Liver (tissue), 8 donors: ENCODE measurements at regions not wholly inside any gene's neighbourhood (a gene's known extent, or its start where the extent isn't known, plus 50 kb on each side); places are given as distances from the start of the nearest gene placed in this dataset.
A peak's percentile ranks its signal among the peaks of the same experiment; 100 is the strongest.
"Not testable (repeated sequence)": the region's sequence is repeated elsewhere in the genome, so short reads cannot be mapped to it uniquely, and the experiment has no call there.

Experiments
- DNase-seq: peaks from one replicate; pipeline ENCODE4 v3.0.0-alpha.2; 2017; ENCODE audit warnings: low spot score
- H3K27ac ChIP-seq, 2 donors: one replicate each; pipeline ENCODE4 v1.7.0; 2013; ENCODE audit warnings: inconsistent platforms in 2 of 2, low read length in 2 of 2, control low read depth in 1 of 2, low read depth in 1 of 2, mild to moderate bottlenecking in 1 of 2
- H3K27me3 ChIP-seq, 4 donors: one replicate each; pipeline versions ENCODE4 v1.6.1 to v1.7.0; 2013; ENCODE audit warnings: low read length in 3 of 4, inconsistent platforms in 1 of 4, mild to moderate bottlenecking in 1 of 4, moderate library complexity in 1 of 4; ENCODE audit not compliant: control insufficient read depth in 4 of 4, insufficient read depth in 4 of 4
- H3K36me3 ChIP-seq, 4 donors: one replicate each; pipeline versions ENCODE4 v1.6.1 to v1.7.0; 2013; ENCODE audit warnings: low read length in 3 of 4, mild to moderate bottlenecking in 3 of 4, low read depth in 1 of 4, moderate library complexity in 1 of 4; ENCODE audit not compliant: control insufficient read depth in 4 of 4, insufficient read depth in 3 of 4
- H3K4me1 ChIP-seq, 4 donors: one replicate each; pipeline versions ENCODE4 v1.6.1 to v1.7.0; 2013; ENCODE audit warnings: low read length in 3 of 4, mild to moderate bottlenecking in 3 of 4, moderate library complexity in 1 of 4; ENCODE audit not compliant: control insufficient read depth in 4 of 4, insufficient read depth in 4 of 4
- H3K4me3 ChIP-seq, 3 donors: one replicate each; pipeline versions ENCODE4 v1.6.1 to v1.7.0; 2013; ENCODE audit warnings: low read length in 3 of 3, control low read depth in 1 of 3, low read depth in 1 of 3, mild to moderate bottlenecking in 1 of 3
- H3K9ac ChIP-seq, 2 donors: one replicate each; pipeline ENCODE4 v1.7.0; 2013; ENCODE audit warnings: low read length in 2 of 2, mild to moderate bottlenecking in 2 of 2, moderate library complexity in 2 of 2, control low read depth in 1 of 2, low read depth in 1 of 2
- H3K9me3 ChIP-seq, 4 donors: one replicate each; pipeline versions ENCODE4 v1.6.1 to v1.7.0; 2013; ENCODE audit warnings: low read length in 3 of 4; ENCODE audit not compliant: control insufficient read depth in 4 of 4
- ATF3 ChIP-seq: IDR thresholded peaks from 2 replicates; pipeline ENCODE4 v1.6.1; 2016; ENCODE audit warnings: antibody characterized with exemption
- CTCF ChIP-seq: fragments of 150-350 bp; IDR thresholded peaks from 2 replicates; pipeline ENCODE4 v1.5.1; 2017; ENCODE audit warnings: improper control_type of control experiment, low read depth, low read length; ENCODE audit not compliant: missing input control
- EGR1 ChIP-seq, 2 donors: IDR thresholded peaks; 2 replicates each; pipeline ENCODE4 v1.6.1; 2016 to 2018; ENCODE audit warnings: antibody characterized with exemption in 2 of 2, low read depth in 2 of 2
- FOXA1 ChIP-seq: IDR thresholded peaks from 2 replicates; pipeline ENCODE4 v1.6.1; 2016; ENCODE audit warnings: antibody characterized with exemption
- FOXA2 ChIP-seq: IDR thresholded peaks from 2 replicates; pipeline ENCODE4 v1.6.1; 2016; ENCODE audit warnings: antibody characterized with exemption
- GABPA ChIP-seq, 2 donors: IDR thresholded peaks in 1 of 2; conservative IDR thresholded peaks in 1 of 2; 2 replicates each; pipeline ENCODE4 v1.6.1; 2016; ENCODE audit warnings: antibody characterized with exemption in 2 of 2, mild to moderate bottlenecking in 1 of 2, moderate library complexity in 1 of 2
- HNF4A ChIP-seq, 2 donors: conservative IDR thresholded peaks; 2 replicates each; pipeline ENCODE4 v1.6.1; 2016; ENCODE audit warnings: antibody characterized with exemption in 2 of 2, mild to moderate bottlenecking in 2 of 2
- HNF4G ChIP-seq: IDR thresholded peaks from 2 replicates; pipeline ENCODE4 v1.6.1; 2016; ENCODE audit warnings: antibody characterized with exemption
- JUND ChIP-seq, 2 donors: IDR thresholded peaks; 2 replicates each; pipeline ENCODE4 v1.6.1; 2016; ENCODE audit warnings: antibody characterized with exemption in 2 of 2
- MAX ChIP-seq: IDR thresholded peaks from 2 replicates; pipeline ENCODE4 v1.6.1; 2016; ENCODE audit warnings: antibody characterized with exemption
- NR2F2 ChIP-seq: IDR thresholded peaks from 2 replicates; pipeline ENCODE4 v1.6.1; 2016; ENCODE audit warnings: antibody characterized with exemption
- RAD21 ChIP-seq, 2 donors: IDR thresholded peaks; 2 replicates each; pipeline ENCODE4 v1.6.1; 2016; ENCODE audit warnings: antibody characterized with exemption in 2 of 2, mild to moderate bottlenecking in 2 of 2
- REST ChIP-seq: IDR thresholded peaks from 2 replicates; pipeline ENCODE4 v1.6.1; 2016; ENCODE audit warnings: antibody characterized with exemption, mild to moderate bottlenecking
- RXRA ChIP-seq, 2 donors: IDR thresholded peaks; 2 replicates each; pipeline ENCODE4 v1.6.1; 2017 to 2018; ENCODE audit warnings: antibody characterized with exemption in 2 of 2, mild to moderate bottlenecking in 1 of 2
- SP1 ChIP-seq: IDR thresholded peaks from 2 replicates; pipeline ENCODE4 v1.6.1; 2018; ENCODE audit warnings: antibody characterized with exemption, mild to moderate bottlenecking
- TAF1 ChIP-seq: conservative IDR thresholded peaks from 2 replicates; pipeline ENCODE4 v1.6.1; 2016; ENCODE audit warnings: antibody characterized with exemption, mild to moderate bottlenecking
- YY1 ChIP-seq: IDR thresholded peaks from 2 replicates; pipeline ENCODE4 v1.6.1; 2016; ENCODE audit warnings: antibody characterized with exemption, mild to moderate bottlenecking
- WGBS: extraction: QIAGEN DNeasy Blood & Tissue Kit; methylation state at CpG from one replicate; pipeline ENCODE4 v1.1.7; 2013; 5-methylcytosine and 5-hydroxymethylcytosine counted together
- donor health status: healthy.
- donor health status: healthy.
- donor health status: healthy.
- donor health status: healthy.
- donor health status: healthy.

- DNase-seq = no peak
- Histone ChIP-seq H3K4me1 (peaks cover 0 to 3% (median 0%) of the 10 kb centered on the region in 4 donors), H3K9ac (no peak overlapping the region), H3K9me3 (no peaks in the 10 kb centered on the region), H3K4me3 (no peak overlapping the region), H3K36me3 (no peaks in the 10 kb centered on the region), H3K27ac (no peak overlapping the region), H3K27me3 (no peaks in the 10 kb centered on the region)
- peak in 1 of 2 donors; percentile 29 for TF ChIP-seq HNF4A (conservative IDR thresholded peaks at IDR 0.05)
- TF ChIP-seq ATF3 = no peak
- WGBS = 36% methylated on average over 3 of the region's 3 CpGs
These were observed 761.5 kb downstream of the RAPGEF2 start for GRCh38 chr4:159864337-159864736.

GRCh38 chr4:159867673-159868072 is 764.8 kb downstream of the RAPGEF2 start:
- DNase-seq = no peak
- TF ChIP-seq NR2F2 (no peak), FOXA2 (no peak)
- Histone ChIP-seq H3K4me3 (no peak overlapping the region), H3K27ac (no peak overlapping the region), H3K9me3 (no peaks in the 10 kb centered on the region), H3K27me3 (no peaks in the 10 kb centered on the region), H3K36me3 (no peaks in the 10 kb centered on the region), H3K4me1 (peaks cover 0 to 3% (median 0%) of the 10 kb centered on the region in 4 donors), H3K9ac (no peak overlapping the region)
- WGBS = 74% methylated on average over 1 of the region's 1 CpG

GRCh38 chr4:159868936-159869335 is 766.1 kb downstream of the RAPGEF2 start:
- not testable (repeated sequence) for H3K27ac ChIP-seq, DNase-seq, H3K27me3 ChIP-seq, H3K4me1 ChIP-seq, H3K9me3 ChIP-seq, H3K9ac ChIP-seq, H3K36me3 ChIP-seq, H3K4me3 ChIP-seq
- WGBS = 93% methylated on average over 23 of the region's 23 CpGs

- no peaks in the 10 kb centered on the region for H3K27me3 ChIP-seq
- H3K9me3 ChIP-seq = peaks cover 0 to 2% (median 0%) of the 10 kb centered on the region in 4 donors
- DNase-seq = no peak
- 75% methylated on average over 1 of the region's 1 CpG for WGBS
- no peak overlapping the region for H3K4me3 ChIP-seq
- no peaks in the 10 kb centered on the region for H3K36me3 ChIP-seq
- no peaks in the 10 kb centered on the region for H3K4me1 ChIP-seq
- no peak overlapping the region for H3K27ac ChIP-seq
- no peak for TF ChIP-seq SP1
- no peak for TF ChIP-seq RXRA (IDR thresholded peaks at IDR 0.05)
- no peak for TF ChIP-seq FOXA2
- TF ChIP-seq HNF4A (conservative IDR thresholded peaks at IDR 0.05) = no peak
- no peak for TF ChIP-seq RAD21 (IDR thresholded peaks at IDR 0.05)
- no peak for TF ChIP-seq MAX
- TF ChIP-seq NR2F2 = no peak
- TF ChIP-seq HNF4G = no peak
- TF ChIP-seq REST = no peak
- TF ChIP-seq TAF1 = no peak
- TF ChIP-seq EGR1 (IDR thresholded peaks at IDR 0.05; ENCODE audit: low read depth in 2 of 2) = no peak
- TF ChIP-seq ATF3 = no peak
- TF ChIP-seq FOXA1 = no peak
- no peak for TF ChIP-seq YY1
- TF ChIP-seq CTCF = no peak
- no peak for TF ChIP-seq GABPA (IDR thresholded peaks at IDR 0.05 in 1 of 2, conservative IDR thresholded peaks at IDR 0.05 in 1 of 2)
- TF ChIP-seq JUND (IDR thresholded peaks at IDR 0.05) = no peak
- no peak overlapping the region for H3K9ac ChIP-seq
These were observed 768.3 kb downstream of the RAPGEF2 start for GRCh38 chr4:159871141-159871540.
